NCI-H2107 (cell line): ENCODE measurements at regions not wholly inside any gene's neighbourhood (a gene's known extent, or its start where the extent isn't known, plus 50 kb on each side); places are given as distances from the start of the nearest gene placed in this dataset.

ENCODE experiments used
- DNase-seq: peaks from one replicate; lab custom pipeline; 2025; lab: John Stamatoyannopoulos, UW

- no peak for DNase-seq
Measured at GRCh38 chr1:88371436-88372023, 312.5 kb upstream of the PKN2 start.

- DNase-seq, result no peak
Measured at GRCh38 chr1:88375977-88376376, 308.1 kb upstream of the PKN2 start.

GRCh38 chr1:88376421-88376820 is 307.7 kb upstream of the PKN2 start:
- no peak for DNase-seq

DNA sequence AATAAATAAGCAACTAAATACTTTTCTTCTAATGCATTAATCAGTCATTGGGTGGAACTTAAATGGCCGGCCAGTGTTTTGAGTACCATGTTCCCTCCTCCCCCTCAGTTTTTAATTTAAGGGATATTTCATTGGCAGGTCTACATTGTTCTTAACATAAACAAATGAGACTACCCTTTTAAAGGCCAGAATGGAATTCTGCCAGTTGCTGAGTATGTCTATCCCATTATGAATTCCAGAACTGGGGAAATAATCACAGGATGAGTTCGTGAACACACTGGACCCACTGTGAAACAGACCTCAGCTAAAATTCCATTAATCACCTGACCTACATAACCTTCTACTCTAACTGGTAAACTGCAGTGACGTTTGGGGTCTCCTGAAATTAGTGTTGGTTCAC is 305.5 kb upstream of the PKN2 start:
- no peak for DNase-seq

DNA sequence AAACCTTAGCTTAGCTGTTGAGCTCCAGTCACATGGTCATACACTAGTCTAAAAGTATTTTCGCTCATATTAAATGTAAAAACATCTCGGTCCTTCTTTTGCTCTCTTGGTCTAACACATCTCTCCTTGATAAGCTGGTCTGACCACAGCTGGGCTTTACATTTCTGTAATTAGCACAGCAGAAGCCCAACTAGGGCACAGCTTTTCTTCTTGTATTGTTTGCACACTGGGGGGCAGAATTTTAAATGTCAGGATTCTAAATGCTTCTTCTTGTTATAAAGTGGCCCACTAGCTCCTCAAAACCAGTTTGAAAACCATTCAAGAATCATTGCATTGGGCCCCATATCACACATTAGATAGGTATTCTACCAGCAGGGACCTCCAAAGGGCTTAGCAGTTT is 289.1 kb upstream of the PKN2 start:
- DNase-seq, result no peak

DNA sequence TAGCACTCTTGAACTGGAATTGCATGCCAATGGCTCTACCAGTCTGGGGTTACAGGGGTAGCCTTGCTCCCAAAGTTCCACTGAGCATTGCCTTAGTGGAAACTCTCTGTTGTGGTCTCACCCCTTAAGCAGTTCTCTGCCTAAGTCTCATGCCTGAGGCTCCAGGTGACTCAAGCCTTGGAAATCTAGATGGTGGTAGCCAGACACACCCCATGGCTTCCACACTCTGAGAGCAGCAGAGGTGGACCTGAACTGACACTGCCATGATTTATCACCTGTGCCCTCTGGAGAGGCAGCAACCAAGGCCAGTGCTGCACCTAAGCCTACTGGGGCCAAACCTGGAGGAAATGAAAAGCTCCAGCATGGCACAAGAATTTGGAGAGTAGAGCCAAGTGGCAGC is 285.7 kb upstream of the PKN2 start:
- DNase-seq, result no peak

DNA sequence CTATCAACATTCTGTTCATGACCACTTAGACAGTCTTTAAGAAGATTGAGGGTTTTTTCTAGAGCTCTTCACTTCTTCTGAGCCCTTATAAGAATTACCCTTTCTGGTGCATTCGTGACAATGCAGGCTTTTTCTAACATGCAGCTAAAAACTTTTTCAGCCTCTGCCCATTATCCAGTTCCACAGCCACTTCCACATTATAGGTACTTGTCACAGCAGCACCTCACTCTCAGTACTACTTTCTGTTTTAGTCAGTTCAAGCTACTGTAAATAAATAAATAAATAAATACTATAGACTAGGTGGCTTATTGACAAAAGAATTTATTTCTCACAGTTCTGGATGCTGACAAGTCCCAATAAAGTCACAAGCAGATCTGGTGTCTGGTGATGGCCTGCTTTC is 284.4 kb upstream of the PKN2 start:
- no peak for DNase-seq

- DNase-seq, result no peak
Measured at GRCh38 chr1:88401313-88401712, 282.8 kb upstream of the PKN2 start.

GRCh38 chr1:88404582-88404981 is 279.5 kb upstream of the PKN2 start:
- no peak for DNase-seq

DNA sequence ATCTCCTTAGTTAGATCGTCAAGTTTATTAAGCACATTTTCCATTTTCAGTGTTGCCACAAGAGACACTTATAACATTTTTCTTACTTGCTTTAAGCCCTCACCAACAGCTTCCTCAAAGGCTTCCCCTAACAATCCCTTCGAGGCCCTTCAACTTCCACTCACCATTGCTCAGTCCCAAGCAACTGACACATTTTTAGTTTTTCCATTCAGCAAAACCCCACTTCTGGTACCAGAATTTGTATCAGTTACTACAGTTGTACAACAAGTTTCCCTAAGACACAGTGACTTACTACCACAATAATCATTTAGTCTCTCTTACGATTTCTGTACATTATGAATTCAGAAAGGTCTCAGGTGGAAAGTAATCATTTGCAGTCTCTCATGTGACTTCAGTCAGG is 276.8 kb upstream of the PKN2 start:
- no peak for DNase-seq

DNA sequence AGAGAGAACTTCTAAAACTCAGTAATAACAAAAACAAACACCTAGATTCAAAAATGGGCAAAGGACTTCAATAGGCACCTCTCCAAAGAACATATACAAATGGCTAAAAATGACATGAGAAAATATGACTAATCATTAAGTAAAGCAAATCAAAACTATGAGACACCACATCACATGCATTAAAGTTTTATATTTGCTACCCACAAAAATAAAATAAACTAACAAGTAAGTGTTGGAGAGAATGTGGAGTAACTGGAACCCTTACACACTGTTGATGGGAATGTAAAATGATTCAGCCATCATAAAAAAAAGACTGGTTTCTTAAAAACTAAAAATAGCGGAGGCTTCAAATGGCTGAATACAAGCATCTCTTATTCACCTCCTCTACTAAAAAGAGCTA is 262.1 kb upstream of the PKN2 start:
- no peak for DNase-seq

DNA sequence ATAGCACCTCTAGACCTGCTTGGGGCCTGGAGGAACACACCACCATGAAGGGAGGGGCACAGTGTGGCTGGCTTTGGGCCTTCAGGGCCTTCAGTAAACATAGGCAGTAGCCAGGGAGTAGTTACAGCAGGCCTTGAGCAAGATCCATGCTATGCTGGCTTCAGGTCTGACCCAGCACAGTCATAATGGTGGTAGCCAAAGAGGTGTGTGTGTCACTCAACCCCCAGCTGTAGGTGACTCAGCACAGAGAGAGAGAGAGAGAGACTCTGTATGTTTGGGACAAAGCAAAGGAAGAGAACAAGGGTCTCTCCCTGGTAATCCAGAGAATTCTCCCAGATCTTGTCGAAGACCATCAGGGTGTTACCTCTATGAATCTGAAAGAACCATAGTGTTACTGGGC is 250.5 kb upstream of the PKN2 start:
- DNase-seq, result no peak

GRCh38 chr1:88434836-88435235 is 249.2 kb upstream of the PKN2 start:
- no peak for DNase-seq

DNA sequence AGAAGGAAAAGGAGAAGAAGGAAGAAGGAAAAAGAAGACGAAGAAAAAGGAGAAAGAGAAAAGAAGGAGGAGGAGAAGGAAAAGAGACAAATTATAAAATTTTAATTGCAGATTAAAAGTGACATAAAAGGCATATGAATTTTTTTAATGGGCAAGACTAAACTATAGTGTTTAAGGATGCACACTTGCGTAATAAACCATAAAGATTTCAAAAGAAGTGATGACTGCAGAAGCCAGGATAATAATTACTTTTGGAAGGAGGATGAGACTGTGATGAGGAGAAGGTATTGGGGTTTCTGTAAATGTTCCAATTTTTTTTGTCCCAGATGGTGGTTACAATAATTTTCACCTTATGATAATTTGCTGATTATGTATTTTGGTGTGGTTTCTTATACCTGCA is 243.1 kb upstream of the PKN2 start:
- DNase-seq, result no peak

DNA sequence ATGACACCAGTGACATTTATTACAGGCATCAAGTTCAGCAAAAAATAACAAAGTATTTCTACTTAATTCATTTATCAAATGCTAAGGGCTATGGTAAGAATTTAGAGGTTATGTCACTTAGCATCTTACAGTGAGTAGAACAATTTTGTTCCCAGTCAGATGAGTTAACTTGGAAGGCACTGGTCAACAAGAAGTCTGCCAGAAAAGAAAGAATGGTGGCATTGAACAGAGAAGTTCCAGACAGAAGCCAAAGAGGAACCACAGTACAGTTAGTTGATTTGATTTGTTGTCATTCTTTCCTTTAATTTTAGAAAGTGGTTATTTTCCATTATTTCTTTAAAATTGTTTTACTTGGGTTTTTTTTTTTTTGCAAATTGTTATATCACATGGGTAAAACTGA is 232.2 kb upstream of the PKN2 start:
- no peak for DNase-seq

DNA sequence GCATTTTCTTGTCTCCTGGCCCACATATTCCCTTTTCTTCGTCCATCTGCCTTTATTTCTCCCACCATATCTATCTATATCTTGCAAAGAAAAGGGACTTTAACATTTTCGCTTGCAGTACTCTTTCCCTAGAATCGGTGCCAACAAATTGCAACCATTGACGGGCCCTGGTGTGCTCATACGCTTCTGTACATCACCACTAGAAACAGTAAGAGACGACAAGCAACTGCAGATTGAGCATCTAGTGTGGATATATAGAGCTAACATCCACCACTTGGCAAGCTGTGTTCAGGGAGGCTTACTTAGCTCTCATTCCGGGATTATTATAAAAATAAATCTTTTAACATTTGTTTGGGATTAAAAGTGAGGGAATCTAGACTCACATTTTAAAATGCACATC is 230.8 kb upstream of the PKN2 start:
- no peak for DNase-seq

DNA sequence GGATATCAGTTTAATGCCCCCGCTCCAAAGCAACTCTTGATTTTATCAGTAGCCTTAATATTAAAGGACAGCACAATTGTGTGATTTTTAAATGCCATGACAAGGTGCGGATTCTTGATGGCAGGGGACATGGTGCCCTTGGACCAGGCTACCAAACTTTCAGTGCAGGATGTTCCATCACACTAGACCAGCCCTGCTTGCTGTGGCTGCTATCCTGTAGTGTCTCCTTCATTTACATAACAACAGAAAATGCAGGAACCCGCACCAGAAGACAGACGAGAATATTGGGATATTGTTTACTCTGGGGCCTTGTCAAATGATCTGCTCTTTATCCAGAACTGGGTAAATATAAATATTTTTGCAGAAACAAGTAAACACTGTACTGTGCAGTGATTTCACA is 229.3 kb upstream of the PKN2 start:
- DNase-seq, result no peak

GRCh38 chr1:88455621-88456256 is 228.3 kb upstream of the PKN2 start:
- no peak for DNase-seq

GRCh38 chr1:88457197-88457596 is 226.9 kb upstream of the PKN2 start:
- no peak for DNase-seq

GRCh38 chr1:88461007-88461406 is 223.1 kb upstream of the PKN2 start:
- no peak for DNase-seq

- DNase-seq, result no peak
Measured at GRCh38 chr1:88462096-88462487, 222.0 kb upstream of the PKN2 start.

- no peak for DNase-seq
Measured at GRCh38 chr1:88462488-88463261, 221.4 kb upstream of the PKN2 start.

- DNase-seq, result no peak
Measured at GRCh38 chr1:88463401-88463985, 220.6 kb upstream of the PKN2 start.
